ENCODE measurements at regions not wholly inside any gene's neighbourhood (a gene's known extent, or its start where the extent isn't known, plus 50 kb on each side); places are given as distances from the start of the nearest gene placed in this dataset.

GRCh38 chr2:147348931-147349555 lies 495.8 kb upstream of the ACVR2A start:
- ATAC-seq (no peak), DNase-seq (ENCODE audit: low read depth, low spot score) (no peak)
- H3K9me3 ChIP-seq (ENCODE audit: control insufficient read depth in 1 of 2, insufficient read depth in 1 of 2, low read depth in 1 of 2, low read length in 2 of 2): no peaks in the 10 kb centered on the region; a peak in 1 of 4 replicates
- H3K9ac ChIP-seq (ENCODE audit: low read length): no peak overlapping the region
- BruUV-seq (replicated peaks): no TSS peak
- intact Hi-C loops (cut with micrococcal nuclease): no loop called here
- POLR2A ChIA-PET: no interaction called here
- H3K27me3 ChIP-seq (ENCODE audit: insufficient read depth, low read length): no peaks in the 10 kb centered on the region
- H3K27ac ChIP-seq (ENCODE audit: low read depth, low read length): no peak overlapping the region
- RAD21 ChIA-PET (ENCODE audit: low non-redundant PET in 1 of 2, low total read pairs in 2 of 2, uncharacterized antibody in 2 of 2, unreplicated experiment in 2 of 2): no interaction called here
- no peak overlapping the region for H2AFZ ChIP-seq (ENCODE audit: low read depth, low read length, poor library complexity, severe bottlenecking)
- TF ChIP-seq REST (IDR thresholded peaks at IDR 0.05; ENCODE audit: low read depth) (no peak), JUND (IDR thresholded peaks at IDR 0.05) (no peak), MAX (IDR thresholded peaks at IDR 0.05) (no peak), CEBPB (IDR thresholded peaks at IDR 0.05; ENCODE audit: low read depth) (no peak), ELF1 (IDR thresholded peaks at IDR 0.05; ENCODE audit: borderline replicate concordance, low read depth) (no peak), EZH2 (IDR thresholded peaks at IDR 0.05) (no peak), ZFX (IDR thresholded peaks at IDR 0.05) (no peak), SIN3A (IDR thresholded peaks at IDR 0.05; ENCODE audit: low read depth) (no peak), ATF3 (IDR thresholded peaks at IDR 0.05) (no peak), POLR2AphosphoS5 (IDR thresholded peaks at IDR 0.05; ENCODE audit: low read depth, low read length) (no peak), RAD21 (IDR thresholded peaks at IDR 0.05; ENCODE audit: low read depth) (no peak), EZH2phosphoT487 (IDR thresholded peaks at IDR 0.05; ENCODE audit: borderline replicate concordance) (no peak), FOSL1 (IDR thresholded peaks at IDR 0.05; ENCODE audit: low read depth) (no peak)
- CTCF ChIA-PET: no interaction called here
- no peaks in the 10 kb centered on the region for H3K79me2 ChIP-seq (ENCODE audit: insufficient read depth, low read length)
- no peaks in the 10 kb centered on the region for H3K9me2 ChIP-seq (ENCODE audit: insufficient read depth)
- no peaks in the 10 kb centered on the region for H4K20me1 ChIP-seq (ENCODE audit: insufficient read depth)
- no peaks in the 10 kb centered on the region for H3K4me1 ChIP-seq (ENCODE audit: control insufficient read depth in 1 of 2, insufficient read depth in 2 of 2, low read length in 2 of 2)
- H3K4me2 ChIP-seq (ENCODE audit: low read length): no peak overlapping the region
- no peak overlapping the region for H3K4me3 ChIP-seq (replicated peaks in 1 of 2; ENCODE audit: low read depth in 1 of 2, low read length in 2 of 2)
- H3K36me3 ChIP-seq (ENCODE audit: control insufficient read depth in 1 of 2, insufficient read depth in 2 of 2, low read length in 2 of 2): no peaks in the 10 kb centered on the region
